ENCODE measurements at regions not wholly inside any gene's neighbourhood (a gene's known extent, or its start where the extent isn't known, plus 50 kb on each side); places are given as distances from the start of the nearest gene placed in this dataset.

- no peak for TF ChIP-seq CTCF (IDR thresholded peaks at IDR 0.05; ENCODE audit: insufficient read depth, low read depth, low read length)
- TF ChIP-seq EZH2 (IDR thresholded peaks at IDR 0.05; ENCODE audit: insufficient read depth, low read length) = no peak
These were observed 189.3 kb downstream of the KLF5 start for GRCh38 chr13:73248154-73248553.
